Natural killer cell (primary cell): ENCODE measurements at regions not wholly inside any gene's neighbourhood (a gene's known extent, or its start where the extent isn't known, plus 50 kb on each side); places are given as distances from the start of the nearest gene placed in this dataset.

Experiments used
- ATAC-seq, 3 donors: fragments of 150-1000 bp in 2 of 3; fragments of 200-7000 bp in 1 of 3; cut with Tn5 transposase; 1 replicate in 1 of 3; 2 replicates in 2 of 3; pipeline ENCODE4 v1.10.0; 2021; ENCODE audit warnings: mild to moderate bottlenecking in 2 of 3, moderate library complexity in 2 of 3
- DNase-seq, 2 donors: peaks; one replicate each; pipeline versions ENCODE4 v3.0.0 to v3.0.0-alpha.2; 2013 to 2021; ENCODE audit warnings: mixed read lengths in 1 of 2
- H3K27ac ChIP-seq: one replicate; pipeline ENCODE4 v1.5.1; 2013; ENCODE audit warnings: mild to moderate bottlenecking, low read length
- H3K27me3 ChIP-seq: one replicate; pipeline ENCODE4 v1.6.1; 2013; ENCODE audit warnings: low read length; ENCODE audit not compliant: control insufficient read depth, insufficient read depth
- H3K36me3 ChIP-seq: one replicate; pipeline ENCODE4 v1.6.1; 2013; ENCODE audit warnings: low read length; ENCODE audit not compliant: control insufficient read depth, insufficient read depth
- H3K4me1 ChIP-seq: one replicate; pipeline ENCODE4 v1.6.1; 2013; ENCODE audit warnings: low read length; ENCODE audit not compliant: control insufficient read depth, insufficient read depth
- H3K4me3 ChIP-seq: one replicate; pipeline ENCODE4 v1.5.1; 2013; ENCODE audit warnings: low read length
- H3K9me3 ChIP-seq: one replicate; pipeline ENCODE4 v1.6.1; 2013; ENCODE audit warnings: low read length; ENCODE audit not compliant: control insufficient read depth, insufficient read depth
- H3K27ac Mint-ChIP-seq, 2 donors: one replicate each; pipeline ENCODE4 v1.8.0; 2022; ENCODE audit warnings: mild to moderate bottlenecking in 2 of 2, mixed read lengths in 2 of 2, moderate library complexity in 1 of 2
- H3K27me3 Mint-ChIP-seq, 2 donors: one replicate each; pipeline ENCODE4 v1.8.0; 2022; ENCODE audit warnings: low read depth in 2 of 2, mixed read lengths in 2 of 2
- H3K36me3 Mint-ChIP-seq: one replicate; pipeline ENCODE4 v1.8.0; 2022; ENCODE audit warnings: mixed read lengths
- H3K4me1 Mint-ChIP-seq, 2 donors: one replicate each; pipeline ENCODE4 v1.8.0; 2022; ENCODE audit warnings: mixed read lengths in 2 of 2
- H3K4me3 Mint-ChIP-seq: one replicate; pipeline ENCODE4 v1.8.0; 2022; ENCODE audit warnings: mild to moderate bottlenecking, moderate library complexity, mixed read lengths
- H3K9me3 Mint-ChIP-seq, 2 donors: one replicate each; pipeline ENCODE4 v1.8.0; 2022; ENCODE audit warnings: mixed read lengths in 2 of 2
- CTCF ChIP-seq: fragments of 200-600 bp; IDR thresholded peaks from one replicate; pipeline ENCODE4 v1.8.0; 2022; ENCODE audit warnings: antibody characterized with exemption
- WGBS: methylation state at CpG from one replicate; pipeline ENCODE4 v1.1.7; 2013; ENCODE audit warnings: missing lambda C conversion rate; ENCODE audit not compliant: insufficient coverage; 5-methylcytosine and 5-hydroxymethylcytosine counted together
- intact Hi-C: fragments of 100-400 bp; cut with micrococcal nuclease; formaldehyde crosslinking; loops from one replicate; pipeline ENCODE4 v1.14.2; 2022

- no peaks in the 10 kb centered on the region for H3K4me1 ChIP-seq
- H3K9me3 Mint-ChIP-seq = no peaks in the 10 kb centered on the region
- no CpG with 5 or more reads among the region's 2 CpGs for WGBS
- no peak overlapping the region for H3K27ac Mint-ChIP-seq
- DNase-seq = no peak
- no peak for TF ChIP-seq CTCF
- H3K27ac ChIP-seq = no peak overlapping the region
- no peak overlapping the region for H3K4me3 ChIP-seq
- H3K36me3 Mint-ChIP-seq = no peaks in the 10 kb centered on the region
- H3K9me3 ChIP-seq = no peaks in the 10 kb centered on the region
- no peaks in the 10 kb centered on the region for H3K36me3 ChIP-seq
- ATAC-seq = no peak
- H3K27me3 Mint-ChIP-seq = peaks cover 4% of the 10 kb centered on the region in 2 donors
- H3K27me3 ChIP-seq = no peaks in the 10 kb centered on the region
- intact Hi-C loops = no loop called here
- H3K4me1 Mint-ChIP-seq = peaks cover 21 to 22% of the 10 kb centered on the region in 2 donors
- no peak overlapping the region for H3K4me3 Mint-ChIP-seq
These were observed 97.7 kb upstream of the TMEM170B start for GRCh38 chr6:11439876-11440275.

- H3K4me1 ChIP-seq = no peaks in the 10 kb centered on the region
- TF ChIP-seq CTCF = no peak
- intact Hi-C loops = no loop called here
- no peaks in the 10 kb centered on the region for H3K36me3 ChIP-seq
- 7% methylated on average over 2 of the region's 2 CpGs for WGBS
- DNase-seq (no peak), ATAC-seq (peak in 1 of 3 donors; percentile 57)
- H3K9me3 Mint-ChIP-seq = no peaks in the 10 kb centered on the region
- no peak overlapping the region for H3K27ac ChIP-seq
- H3K36me3 Mint-ChIP-seq = no peaks in the 10 kb centered on the region
- no peak overlapping the region for H3K4me3 Mint-ChIP-seq
- peaks cover 0 to 4% of the 10 kb centered on the region in 2 donors for H3K27me3 Mint-ChIP-seq
- H3K4me3 ChIP-seq = no peak overlapping the region
- peaks cover 21 to 22% of the 10 kb centered on the region in 2 donors for H3K4me1 Mint-ChIP-seq
- H3K27ac Mint-ChIP-seq = peak overlapping the region in 1 of 2 donors; percentile 55
- H3K9me3 ChIP-seq = no peaks in the 10 kb centered on the region
- no peaks in the 10 kb centered on the region for H3K27me3 ChIP-seq
These were observed 98.5 kb upstream of the TMEM170B start for GRCh38 chr6:11439017-11439420.

- DNase-seq = no peak
- 94% methylated on average over 6 of the region's 6 CpGs for WGBS
- H3K4me3 ChIP-seq = no peak overlapping the region
- H3K27ac ChIP-seq = no peak overlapping the region
- no peak for ATAC-seq
- no peaks in the 10 kb centered on the region for H3K27me3 ChIP-seq
- Mint-ChIP-seq H3K27ac (no peak overlapping the region), H3K4me1 (peaks cover 21 to 22% of the 10 kb centered on the region in 2 donors), H3K36me3 (no peaks in the 10 kb centered on the region), H3K4me3 (no peak overlapping the region), H3K27me3 (peaks cover 0 to 4% of the 10 kb centered on the region in 2 donors), H3K9me3 (no peaks in the 10 kb centered on the region)
- H3K9me3 ChIP-seq = no peaks in the 10 kb centered on the region
- H3K4me1 ChIP-seq = no peaks in the 10 kb centered on the region
- intact Hi-C loops = no loop called here
- no peaks in the 10 kb centered on the region for H3K36me3 ChIP-seq
- no peak for TF ChIP-seq CTCF
These were observed 99.6 kb upstream of the TMEM170B start for GRCh38 chr6:11437824-11438459.

GRCh38 chr6:11436508-11437096 lies 100.9 kb upstream of the TMEM170B start:
- WGBS = over 99% methylated on average over 5 of the region's 6 CpGs

More at GRCh38 chr6:11436508-11437096, 100.9 kb upstream of the TMEM170B start:
- Mint-ChIP-seq H3K27ac (no peak overlapping the region), H3K9me3 (no peaks in the 10 kb centered on the region), H3K36me3 (no peaks in the 10 kb centered on the region), H3K4me3 (no peak overlapping the region), H3K27me3 (peaks cover 0 to 4% of the 10 kb centered on the region in 2 donors), H3K4me1 (peaks cover 21 to 22% of the 10 kb centered on the region in 2 donors)
- Histone ChIP-seq H3K27me3 (no peaks in the 10 kb centered on the region), H3K36me3 (no peaks in the 10 kb centered on the region), H3K4me3 (no peak overlapping the region), H3K4me1 (no peaks in the 10 kb centered on the region), H3K9me3 (no peaks in the 10 kb centered on the region), H3K27ac (no peak overlapping the region)
- DNase-seq (no peak), ATAC-seq (no peak)
- no peak for TF ChIP-seq CTCF
- intact Hi-C loops = no loop called here
